ENCODE measurements at regions not wholly inside any gene's neighbourhood (a gene's known extent, or its start where the extent isn't known, plus 50 kb on each side); places are given as distances from the start of the nearest gene placed in this dataset.

DNA sequence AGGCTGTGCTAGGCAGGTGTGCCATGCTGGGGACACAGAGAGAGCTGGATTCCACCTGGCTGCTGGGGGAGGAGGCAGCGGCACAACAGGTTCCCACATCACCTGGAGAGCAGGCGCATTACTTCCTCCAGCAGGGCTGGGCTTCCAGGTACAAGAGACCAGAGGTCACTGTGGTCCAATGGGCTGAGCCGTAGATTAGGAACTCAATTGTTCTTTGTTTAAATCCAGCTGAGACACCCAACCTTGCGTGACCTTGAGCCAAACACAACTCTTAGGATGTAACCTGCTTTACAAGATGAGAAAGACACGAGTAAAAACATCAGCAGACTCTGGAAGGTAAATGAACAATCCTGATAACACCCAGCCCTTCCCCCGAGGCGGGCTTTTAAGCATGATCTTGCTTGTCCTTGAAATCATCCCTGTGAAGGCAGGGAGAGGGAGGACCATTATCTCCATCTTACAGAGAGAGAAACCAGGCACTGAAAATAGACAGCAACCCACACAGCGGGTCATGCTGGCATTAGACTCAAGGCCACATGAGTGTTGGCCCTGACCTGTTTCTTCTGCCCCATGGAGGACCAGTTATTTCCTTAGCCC lies 216.5 kb upstream of the RREB1 start:
- Histone ChIP-seq H3K27ac (ENCODE audit: poor library complexity, severe bottlenecking) (peak overlapping the region; percentile 23), H3K4me1 (ENCODE audit: insufficient read depth, poor library complexity, severe bottlenecking) (peaks cover 10% of the 10 kb centered on the region), H3K4me3 (ENCODE audit: severe bottlenecking) (no peak overlapping the region), H3K27me3 (ENCODE audit: insufficient read depth, poor library complexity, severe bottlenecking) (no peaks in the 10 kb centered on the region), H3K9me3 (ENCODE audit: severe bottlenecking) (peaks cover 2% of the 10 kb centered on the region), H3K36me3 (ENCODE audit: low read depth) (no peaks in the 10 kb centered on the region)
- TF ChIP-seq, protein P1, sequence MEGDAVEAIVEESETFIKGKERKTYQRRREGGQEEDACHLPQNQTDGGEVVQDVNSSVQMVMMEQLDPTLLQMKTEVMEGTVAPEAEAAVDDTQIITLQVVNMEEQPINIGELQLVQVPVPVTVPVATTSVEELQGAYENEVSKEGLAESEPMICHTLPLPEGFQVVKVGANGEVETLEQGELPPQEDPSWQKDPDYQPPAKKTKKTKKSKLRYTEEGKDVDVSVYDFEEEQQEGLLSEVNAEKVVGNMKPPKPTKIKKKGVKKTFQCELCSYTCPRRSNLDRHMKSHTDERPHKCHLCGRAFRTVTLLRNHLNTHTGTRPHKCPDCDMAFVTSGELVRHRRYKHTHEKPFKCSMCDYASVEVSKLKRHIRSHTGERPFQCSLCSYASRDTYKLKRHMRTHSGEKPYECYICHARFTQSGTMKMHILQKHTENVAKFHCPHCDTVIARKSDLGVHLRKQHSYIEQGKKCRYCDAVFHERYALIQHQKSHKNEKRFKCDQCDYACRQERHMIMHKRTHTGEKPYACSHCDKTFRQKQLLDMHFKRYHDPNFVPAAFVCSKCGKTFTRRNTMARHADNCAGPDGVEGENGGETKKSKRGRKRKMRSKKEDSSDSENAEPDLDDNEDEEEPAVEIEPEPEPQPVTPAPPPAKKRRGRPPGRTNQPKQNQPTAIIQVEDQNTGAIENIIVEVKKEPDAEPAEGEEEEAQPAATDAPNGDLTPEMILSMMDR (IDR thresholded peaks at IDR 0.05; ENCODE audit: poor library complexity, severe bottlenecking), result no peak
- no peak for DNase-seq (ENCODE audit: low spot score)
- no peak for ATAC-seq (ENCODE audit: low read depth)

- peaks cover 10% of the 10 kb centered on the region for H3K4me1 ChIP-seq (ENCODE audit: insufficient read depth, poor library complexity, severe bottlenecking)
- H3K4me3 ChIP-seq (ENCODE audit: severe bottlenecking), result no peak overlapping the region
- TF ChIP-seq, protein P1 (IDR thresholded peaks at IDR 0.05; ENCODE audit: poor library complexity, severe bottlenecking), result no peak
- no peaks in the 10 kb centered on the region for H3K27me3 ChIP-seq (ENCODE audit: insufficient read depth, poor library complexity, severe bottlenecking)
- ATAC-seq (ENCODE audit: low read depth) (peak; percentile 89), DNase-seq (ENCODE audit: low spot score) (no peak)
- no peaks in the 10 kb centered on the region for H3K36me3 ChIP-seq (ENCODE audit: low read depth)
- H3K9me3 ChIP-seq (ENCODE audit: severe bottlenecking), result peaks cover 2% of the 10 kb centered on the region
- H3K27ac ChIP-seq (ENCODE audit: poor library complexity, severe bottlenecking), result peak overlapping the region; percentile 23
Measured at GRCh38 chr6:6891949-6892461, 215.8 kb upstream of the RREB1 start.

DNA sequence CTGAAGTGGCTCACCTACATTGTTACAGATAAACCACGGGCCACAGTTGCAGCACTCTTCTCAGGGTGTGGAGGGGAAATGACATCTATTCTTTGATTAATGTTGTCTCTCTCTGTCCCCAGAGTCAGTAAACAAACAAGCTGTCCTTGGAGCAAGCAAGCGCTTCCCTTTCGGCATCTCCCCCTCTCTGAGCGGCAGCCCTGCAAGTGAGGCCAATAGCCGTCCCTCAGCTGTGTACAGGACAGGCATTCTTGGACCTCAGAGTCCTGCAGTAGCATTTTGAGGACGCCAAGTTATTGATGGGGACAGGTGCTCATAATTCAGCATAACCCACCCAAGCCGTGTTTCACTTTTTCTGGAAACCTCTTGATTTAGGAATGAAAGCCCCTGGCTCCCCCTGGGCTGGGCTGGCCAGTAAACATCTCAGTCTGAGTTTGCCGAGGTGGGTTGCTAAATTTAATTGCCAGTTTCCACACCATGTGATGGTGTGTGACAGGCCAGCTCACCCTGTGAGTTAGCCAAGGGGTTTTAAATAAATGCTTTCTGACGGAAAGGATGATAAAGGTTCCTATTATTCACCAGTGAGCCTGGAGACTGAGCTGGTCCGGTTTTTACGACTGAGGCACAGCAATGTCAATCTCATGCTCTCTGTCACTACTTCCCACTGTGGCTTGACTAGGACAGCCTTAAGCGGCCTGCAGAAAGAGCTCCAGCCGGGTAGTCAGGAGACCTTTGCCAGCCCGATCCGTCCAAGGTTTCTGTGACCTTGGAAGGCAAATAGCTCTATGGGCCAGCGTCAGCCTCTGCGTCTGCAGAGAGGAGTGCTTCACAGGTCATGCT lies 214.8 kb upstream of the RREB1 start:
- H3K27ac ChIP-seq (ENCODE audit: poor library complexity, severe bottlenecking), result no peak overlapping the region
- ATAC-seq (ENCODE audit: low read depth), result no peak
- TF ChIP-seq, protein P1 (IDR thresholded peaks at IDR 0.05; ENCODE audit: poor library complexity, severe bottlenecking), result no peak
- H3K4me1 ChIP-seq (ENCODE audit: insufficient read depth, poor library complexity, severe bottlenecking), result peaks cover 10% of the 10 kb centered on the region
- no peaks in the 10 kb centered on the region for H3K36me3 ChIP-seq (ENCODE audit: low read depth)
- DNase-seq (ENCODE audit: low spot score), result no peak
- no peak overlapping the region for H3K4me3 ChIP-seq (ENCODE audit: severe bottlenecking)
- H3K9me3 ChIP-seq (ENCODE audit: severe bottlenecking), result peaks cover 2% of the 10 kb centered on the region
- no peaks in the 10 kb centered on the region for H3K27me3 ChIP-seq (ENCODE audit: insufficient read depth, poor library complexity, severe bottlenecking)

GRCh38 chr6:6893701-6894100 lies 214.1 kb upstream of the RREB1 start:
- Histone ChIP-seq H3K4me1 (ENCODE audit: insufficient read depth, poor library complexity, severe bottlenecking) (peaks cover 10% of the 10 kb centered on the region), H3K27me3 (ENCODE audit: insufficient read depth, poor library complexity, severe bottlenecking) (no peaks in the 10 kb centered on the region), H3K9me3 (ENCODE audit: severe bottlenecking) (peaks cover 2% of the 10 kb centered on the region), H3K27ac (ENCODE audit: poor library complexity, severe bottlenecking) (no peak overlapping the region), H3K36me3 (ENCODE audit: low read depth) (no peaks in the 10 kb centered on the region), H3K4me3 (ENCODE audit: severe bottlenecking) (no peak overlapping the region)
- ATAC-seq (ENCODE audit: low read depth) (peak; percentile 63), DNase-seq (ENCODE audit: low spot score) (no peak)
- TF ChIP-seq, protein P1 (IDR thresholded peaks at IDR 0.05; ENCODE audit: poor library complexity, severe bottlenecking), result no peak

All from RWPE2 (cell line).